ENCODE measurements at regions not wholly inside any gene's neighbourhood (a gene's known extent, or its start where the extent isn't known, plus 50 kb on each side); places are given as distances from the start of the nearest gene placed in this dataset.
"Not testable (repeated sequence)": the region's sequence is repeated elsewhere in the genome, so short reads cannot be mapped to it uniquely, and the experiment has no call there.

DNA sequence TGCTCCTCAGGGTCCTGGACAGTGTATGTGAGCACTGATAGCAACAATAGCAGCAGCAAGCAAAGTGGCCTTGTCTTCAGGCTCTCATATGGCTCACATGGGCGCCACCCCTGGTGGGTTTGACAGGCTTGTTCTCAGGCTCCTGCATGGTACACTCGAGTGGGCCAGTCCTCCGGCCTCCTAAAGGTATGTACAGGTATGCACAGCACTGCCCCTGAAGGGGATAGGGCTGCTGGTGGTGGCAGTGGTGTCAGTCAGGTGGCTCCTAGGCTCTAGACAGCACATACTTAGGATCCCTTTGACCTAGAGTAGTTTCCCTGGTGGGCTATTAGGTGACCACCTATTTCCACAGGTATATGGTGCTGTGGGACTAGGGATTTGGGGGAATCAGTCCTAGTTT, 79.8 kb downstream of the LGALS9B start:
- CTCF ChIA-PET (ENCODE audit: unreplicated experiment); H3K4me1 ChIP-seq (ENCODE audit: insufficient read depth, low read length, poor library complexity, severe bottlenecking); H3K4me3 ChIP-seq (ENCODE audit: low read depth, low read length, poor library complexity, severe bottlenecking); H4K20me1 ChIP-seq (ENCODE audit: insufficient read depth, low read length); H3K9me3 ChIP-seq (ENCODE audit: low read length); H3K4me2 ChIP-seq (ENCODE audit: low read length); H3K36me3 ChIP-seq (ENCODE audit: insufficient read depth, low read length); H2AFZ ChIP-seq (ENCODE audit: low read length); H3K9me2 ChIP-seq (ENCODE audit: insufficient read depth, low read length); H3K27ac ChIP-seq (ENCODE audit: low read depth, low read length, poor library complexity, severe bottlenecking); POLR2A ChIA-PET; intact Hi-C loops (cut with micrococcal nuclease; ENCODE audit: unreplicated experiment); H3K79me2 ChIP-seq (ENCODE audit: insufficient read depth, low read depth, low read length); BruUV-seq (replicated peaks); DNase-seq (ENCODE audit: low spot score): not testable (repeated sequence)

DNA sequence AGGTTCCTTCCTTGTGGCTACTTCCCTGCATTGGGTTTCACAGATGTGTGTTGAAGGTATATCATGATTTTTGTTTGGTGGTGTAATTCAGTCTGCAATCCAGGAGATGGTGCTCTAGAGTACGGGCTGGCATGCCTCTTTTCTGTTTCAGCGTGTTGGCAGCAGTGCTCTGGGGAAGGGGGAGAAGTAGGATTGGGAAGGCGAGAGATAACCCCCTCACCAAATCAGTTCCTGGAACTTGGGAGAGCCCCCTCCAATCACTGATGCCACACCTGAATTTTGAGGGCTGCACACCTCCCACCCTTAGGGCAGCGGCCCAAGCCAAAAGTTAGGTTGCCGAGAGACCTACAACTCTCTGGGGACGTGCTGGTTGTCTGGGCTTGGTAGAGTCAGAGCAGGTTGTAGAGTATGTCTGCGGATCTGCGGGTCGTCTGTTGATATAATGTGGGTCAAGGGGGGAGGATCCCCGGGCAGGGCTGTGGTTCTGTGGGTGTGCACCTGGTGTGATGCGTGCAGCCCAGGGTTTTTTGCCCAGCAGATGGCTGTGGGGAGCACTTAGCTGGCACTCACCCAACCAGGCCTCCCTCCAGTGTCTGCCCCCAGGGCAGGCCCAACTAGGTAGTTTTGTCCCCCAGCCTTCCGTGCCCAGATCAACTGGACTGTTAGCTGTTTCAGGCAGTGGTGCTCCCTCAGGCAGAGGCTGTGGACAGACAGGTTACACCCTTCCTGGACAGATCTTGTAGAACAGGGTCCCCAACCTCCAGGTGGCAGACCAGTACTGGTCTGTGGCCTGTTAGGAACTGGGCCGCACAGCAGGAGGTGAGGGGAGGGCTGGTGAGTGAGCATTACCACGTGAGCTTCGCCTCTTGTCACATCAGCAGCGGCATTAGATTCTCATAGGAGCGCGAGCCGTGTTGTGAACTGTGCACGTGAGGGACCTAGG, 85.7 kb downstream of the LGALS9B start:
- H3K9me3 ChIP-seq (ENCODE audit: low read length); H3K27ac ChIP-seq (ENCODE audit: low read depth, low read length, poor library complexity, severe bottlenecking); CTCF ChIA-PET (ENCODE audit: unreplicated experiment); H3K79me2 ChIP-seq (ENCODE audit: insufficient read depth, low read depth, low read length); H4K20me1 ChIP-seq (ENCODE audit: insufficient read depth, low read length); H3K36me3 ChIP-seq (ENCODE audit: insufficient read depth, low read length); POLR2A ChIA-PET; H3K9me2 ChIP-seq (ENCODE audit: insufficient read depth, low read length); H2AFZ ChIP-seq (ENCODE audit: low read length); H3K4me1 ChIP-seq (ENCODE audit: insufficient read depth, low read length, poor library complexity, severe bottlenecking); BruUV-seq (replicated peaks); H3K4me3 ChIP-seq (ENCODE audit: low read depth, low read length, poor library complexity, severe bottlenecking); intact Hi-C loops (cut with micrococcal nuclease; ENCODE audit: unreplicated experiment): not testable (repeated sequence)
- DNase-seq (ENCODE audit: low spot score), result peak; percentile 47
- 0 out of 2 replicates have a peak overlapping the region, but pooled peaks have one; percentile 16 for H3K4me2 ChIP-seq (ENCODE audit: low read length)
- TF ChIP-seq, protein P1, sequence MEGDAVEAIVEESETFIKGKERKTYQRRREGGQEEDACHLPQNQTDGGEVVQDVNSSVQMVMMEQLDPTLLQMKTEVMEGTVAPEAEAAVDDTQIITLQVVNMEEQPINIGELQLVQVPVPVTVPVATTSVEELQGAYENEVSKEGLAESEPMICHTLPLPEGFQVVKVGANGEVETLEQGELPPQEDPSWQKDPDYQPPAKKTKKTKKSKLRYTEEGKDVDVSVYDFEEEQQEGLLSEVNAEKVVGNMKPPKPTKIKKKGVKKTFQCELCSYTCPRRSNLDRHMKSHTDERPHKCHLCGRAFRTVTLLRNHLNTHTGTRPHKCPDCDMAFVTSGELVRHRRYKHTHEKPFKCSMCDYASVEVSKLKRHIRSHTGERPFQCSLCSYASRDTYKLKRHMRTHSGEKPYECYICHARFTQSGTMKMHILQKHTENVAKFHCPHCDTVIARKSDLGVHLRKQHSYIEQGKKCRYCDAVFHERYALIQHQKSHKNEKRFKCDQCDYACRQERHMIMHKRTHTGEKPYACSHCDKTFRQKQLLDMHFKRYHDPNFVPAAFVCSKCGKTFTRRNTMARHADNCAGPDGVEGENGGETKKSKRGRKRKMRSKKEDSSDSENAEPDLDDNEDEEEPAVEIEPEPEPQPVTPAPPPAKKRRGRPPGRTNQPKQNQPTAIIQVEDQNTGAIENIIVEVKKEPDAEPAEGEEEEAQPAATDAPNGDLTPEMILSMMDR (conservative IDR thresholded peaks at IDR 0.05; ENCODE audit: low read length), result peak; percentile 70

DNA sequence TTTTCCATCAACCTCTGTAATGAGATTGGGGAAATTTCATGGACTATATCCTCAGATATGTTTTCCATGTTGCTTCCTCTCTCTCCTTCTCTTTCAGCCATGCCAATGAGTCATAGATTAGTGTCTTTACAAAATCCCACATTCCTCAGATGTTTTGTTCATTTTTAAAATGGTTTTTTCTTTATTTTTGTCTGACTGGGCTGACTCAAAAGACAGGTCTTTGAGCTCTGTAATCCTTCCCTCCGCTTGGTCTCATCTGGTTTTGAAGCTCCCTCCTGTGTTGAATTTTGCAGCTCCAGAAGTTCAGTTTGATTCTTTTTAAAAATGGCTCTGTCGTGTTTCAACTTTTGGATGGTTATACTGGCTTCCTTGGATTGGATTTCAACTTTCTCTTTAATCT, 86.7 kb downstream of the LGALS9B start:
- H2AFZ ChIP-seq (ENCODE audit: low read length); H3K79me2 ChIP-seq (ENCODE audit: insufficient read depth, low read depth, low read length); BruUV-seq (replicated peaks); H3K4me1 ChIP-seq (ENCODE audit: insufficient read depth, low read length, poor library complexity, severe bottlenecking); H3K4me3 ChIP-seq (ENCODE audit: low read depth, low read length, poor library complexity, severe bottlenecking); DNase-seq (ENCODE audit: low spot score); H3K4me2 ChIP-seq (ENCODE audit: low read length); POLR2A ChIA-PET; CTCF ChIA-PET (ENCODE audit: unreplicated experiment); H3K27ac ChIP-seq (ENCODE audit: low read depth, low read length, poor library complexity, severe bottlenecking); H3K9me2 ChIP-seq (ENCODE audit: insufficient read depth, low read length); intact Hi-C loops (cut with micrococcal nuclease; ENCODE audit: unreplicated experiment); H3K9me3 ChIP-seq (ENCODE audit: low read length); H3K36me3 ChIP-seq (ENCODE audit: insufficient read depth, low read length); H4K20me1 ChIP-seq (ENCODE audit: insufficient read depth, low read length): not testable (repeated sequence)

DNA sequence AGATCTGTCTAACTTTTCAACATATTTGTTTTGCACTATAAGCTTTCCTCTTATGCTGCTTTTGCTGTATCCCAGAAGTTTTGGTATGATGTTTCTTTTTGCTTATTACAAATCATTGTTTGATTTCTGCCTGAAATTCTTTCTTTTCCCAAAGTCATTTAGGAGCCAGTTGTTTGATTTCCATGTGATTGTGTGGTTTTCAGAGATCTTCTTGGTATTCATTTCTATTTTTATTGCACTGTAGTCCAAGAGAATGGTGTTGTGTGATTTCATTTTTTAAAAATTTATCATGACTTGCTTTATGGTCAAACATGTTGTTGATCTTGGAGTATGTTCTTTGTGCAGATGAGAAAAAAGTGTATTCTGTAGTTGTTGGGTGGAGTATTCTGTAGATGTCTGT, 88.1 kb downstream of the LGALS9B start:
- CTCF ChIA-PET (ENCODE audit: unreplicated experiment); H2AFZ ChIP-seq (ENCODE audit: low read length); H3K4me2 ChIP-seq (ENCODE audit: low read length); DNase-seq (ENCODE audit: low spot score); H4K20me1 ChIP-seq (ENCODE audit: insufficient read depth, low read length); H3K79me2 ChIP-seq (ENCODE audit: insufficient read depth, low read depth, low read length); H3K27ac ChIP-seq (ENCODE audit: low read depth, low read length, poor library complexity, severe bottlenecking); H3K9me2 ChIP-seq (ENCODE audit: insufficient read depth, low read length); H3K4me1 ChIP-seq (ENCODE audit: insufficient read depth, low read length, poor library complexity, severe bottlenecking); H3K36me3 ChIP-seq (ENCODE audit: insufficient read depth, low read length); H3K9me3 ChIP-seq (ENCODE audit: low read length); H3K4me3 ChIP-seq (ENCODE audit: low read depth, low read length, poor library complexity, severe bottlenecking); BruUV-seq (replicated peaks); POLR2A ChIA-PET; intact Hi-C loops (cut with micrococcal nuclease; ENCODE audit: unreplicated experiment): not testable (repeated sequence)

DNA sequence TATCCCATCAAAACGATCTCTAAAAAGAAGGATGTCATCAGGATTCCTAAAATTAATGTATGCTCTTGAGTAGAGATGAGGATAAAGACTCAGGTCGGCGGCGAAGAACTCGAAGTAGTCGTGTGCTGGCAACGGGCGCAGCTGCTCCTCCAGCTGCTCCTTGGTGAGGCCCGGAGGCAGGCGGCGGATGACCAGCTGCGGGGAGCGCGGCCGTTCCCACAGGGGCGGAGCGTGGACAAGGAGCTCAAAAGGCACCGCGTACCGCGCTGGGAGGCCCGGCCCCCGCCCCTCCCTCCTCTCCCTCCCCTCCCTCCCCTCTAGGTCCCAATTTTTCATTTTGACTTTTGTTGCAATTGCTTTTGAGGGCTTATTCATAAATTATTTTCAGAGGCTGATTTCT, 90.7 kb downstream of the LGALS9B start:
- H3K4me3 ChIP-seq (ENCODE audit: low read depth, low read length, poor library complexity, severe bottlenecking); H3K36me3 ChIP-seq (ENCODE audit: insufficient read depth, low read length); BruUV-seq (replicated peaks); H2AFZ ChIP-seq (ENCODE audit: low read length); POLR2A ChIA-PET; H3K79me2 ChIP-seq (ENCODE audit: insufficient read depth, low read depth, low read length); H3K9me2 ChIP-seq (ENCODE audit: insufficient read depth, low read length); H4K20me1 ChIP-seq (ENCODE audit: insufficient read depth, low read length); H3K4me1 ChIP-seq (ENCODE audit: insufficient read depth, low read length, poor library complexity, severe bottlenecking); H3K9me3 ChIP-seq (ENCODE audit: low read length); H3K4me2 ChIP-seq (ENCODE audit: low read length); intact Hi-C loops (cut with micrococcal nuclease; ENCODE audit: unreplicated experiment); CTCF ChIA-PET (ENCODE audit: unreplicated experiment); H3K27ac ChIP-seq (ENCODE audit: low read depth, low read length, poor library complexity, severe bottlenecking); DNase-seq (ENCODE audit: low spot score): not testable (repeated sequence)

DNA sequence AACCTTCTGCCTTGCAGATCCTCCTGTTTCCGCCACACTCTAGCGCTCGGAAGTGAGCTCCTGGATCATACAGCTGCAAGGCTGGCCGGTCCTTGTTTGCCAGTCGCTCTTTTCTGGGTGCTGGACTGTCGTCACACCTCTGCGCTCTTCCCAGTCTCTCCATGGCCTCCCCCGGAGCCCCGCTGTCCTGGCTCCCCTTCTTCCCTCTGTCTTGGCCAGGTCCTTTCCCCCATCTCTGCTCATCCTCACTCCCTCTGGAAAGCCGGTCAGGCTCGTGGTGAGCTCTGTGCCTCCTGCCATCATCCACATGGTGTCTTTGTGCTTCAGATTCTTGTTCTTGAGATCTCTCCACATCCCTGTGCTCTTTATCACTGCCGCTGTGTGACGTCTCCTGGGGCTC, 91.6 kb downstream of the LGALS9B start:
- H3K27ac ChIP-seq (ENCODE audit: low read depth, low read length, poor library complexity, severe bottlenecking); H4K20me1 ChIP-seq (ENCODE audit: insufficient read depth, low read length); POLR2A ChIA-PET; BruUV-seq (replicated peaks); H2AFZ ChIP-seq (ENCODE audit: low read length); H3K79me2 ChIP-seq (ENCODE audit: insufficient read depth, low read depth, low read length); H3K4me3 ChIP-seq (ENCODE audit: low read depth, low read length, poor library complexity, severe bottlenecking); H3K36me3 ChIP-seq (ENCODE audit: insufficient read depth, low read length); H3K9me2 ChIP-seq (ENCODE audit: insufficient read depth, low read length); CTCF ChIA-PET (ENCODE audit: unreplicated experiment); DNase-seq (ENCODE audit: low spot score); H3K4me1 ChIP-seq (ENCODE audit: insufficient read depth, low read length, poor library complexity, severe bottlenecking); H3K4me2 ChIP-seq (ENCODE audit: low read length); intact Hi-C loops (cut with micrococcal nuclease; ENCODE audit: unreplicated experiment); H3K9me3 ChIP-seq (ENCODE audit: low read length): not testable (repeated sequence)

All from OCI-LY7 (cell line).